ENCODE measurements at regions not wholly inside any gene's neighbourhood (a gene's known extent, or its start where the extent isn't known, plus 50 kb on each side); places are given as distances from the start of the nearest gene placed in this dataset.
"Not testable (repeated sequence)": the region's sequence is repeated elsewhere in the genome, so short reads cannot be mapped to it uniquely, and the experiment has no call there.

- POLR2A ChIA-PET, result no interaction called here
- CTCF ChIA-PET, result no interaction called here
Measured at GRCh38 chr11:114801773-114802172, 123.4 kb downstream of the NXPE2 start.

DNA sequence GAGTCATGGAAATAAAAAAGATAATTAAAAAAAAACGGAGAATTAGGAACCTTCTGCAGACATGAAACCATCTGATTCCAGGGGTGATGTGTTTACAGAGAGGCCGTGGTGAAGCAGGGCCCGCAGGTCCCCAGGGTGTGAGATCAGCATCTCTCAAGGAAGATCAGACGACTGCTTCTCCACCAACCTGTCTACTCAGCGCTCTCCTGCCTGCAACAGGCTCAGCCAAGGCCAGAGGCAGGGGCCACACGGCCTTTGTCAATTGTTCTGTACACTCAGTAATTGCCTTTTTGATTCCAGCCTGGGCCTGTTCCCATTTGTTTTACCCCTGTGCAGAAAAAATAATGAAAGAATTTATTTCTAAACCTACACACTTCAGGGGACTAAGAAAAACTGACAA lies 124.6 kb downstream of the NXPE2 start:
- POLR2A ChIA-PET, result no interaction called here
- CTCF ChIA-PET, result no interaction called here

DNA sequence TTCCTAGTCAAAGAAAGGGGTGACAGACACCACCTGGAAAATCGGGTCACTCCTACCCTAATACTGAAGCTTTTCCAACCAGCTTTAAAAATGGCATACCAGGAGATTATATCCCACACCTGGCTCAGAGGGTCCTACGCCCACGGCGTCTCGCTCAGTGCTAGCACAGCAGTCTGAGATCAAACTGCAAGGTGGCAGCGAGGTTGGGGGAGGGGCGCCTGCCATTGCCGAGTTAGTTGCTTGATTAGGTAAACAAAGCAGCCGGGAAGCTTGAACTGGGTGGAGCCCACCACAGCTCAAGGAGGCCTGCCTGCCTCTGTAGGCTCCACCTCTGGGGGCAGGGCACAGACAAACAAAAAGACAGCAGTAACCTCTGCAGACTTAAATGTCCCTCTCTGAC lies 127.1 kb downstream of the NXPE2 start:
- POLR2A ChIA-PET, CTCF ChIA-PET: not testable (repeated sequence)

DNA sequence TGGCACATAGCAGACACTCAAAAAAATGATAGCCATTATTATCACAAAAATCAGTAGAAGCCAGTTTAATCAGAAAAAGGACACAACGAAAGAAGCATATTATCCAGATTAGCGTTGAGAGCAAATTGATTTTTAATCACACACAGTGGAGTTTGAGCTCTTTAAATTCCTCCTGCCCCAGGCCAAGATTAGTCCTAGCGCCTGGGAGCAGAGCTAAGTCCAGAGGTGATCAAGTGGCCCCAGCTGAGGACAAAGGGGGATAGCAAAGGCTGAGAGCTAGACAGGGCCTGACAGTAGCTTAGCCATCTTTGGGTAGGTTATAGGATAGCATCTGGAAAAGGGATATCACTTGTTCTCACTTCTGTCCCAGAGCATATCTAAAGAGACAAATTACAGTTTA lies 133.6 kb downstream of the NXPE2 start:
- ChIA-PET CTCF (no interaction called here), POLR2A (no interaction called here)

DNA sequence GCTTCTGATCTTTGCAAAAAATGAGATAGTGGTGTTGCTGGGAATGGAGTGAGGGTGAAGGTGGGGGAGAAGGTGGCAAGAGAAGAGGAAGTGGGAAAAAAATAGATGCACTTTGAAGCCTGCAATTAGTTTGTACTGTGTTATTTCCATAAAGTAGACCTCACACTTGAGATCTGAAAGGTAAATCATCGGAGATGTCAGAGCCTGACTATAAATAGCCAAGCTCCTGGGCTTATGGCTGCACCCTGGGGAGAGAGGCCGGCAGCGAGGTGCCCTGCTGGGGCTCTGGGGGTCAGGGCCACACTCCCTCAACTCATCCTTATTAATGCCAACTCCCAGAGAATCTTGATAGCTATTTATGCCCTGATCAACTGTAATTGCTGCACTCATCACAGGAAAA lies 134.4 kb downstream of the NXPE2 start:
- CTCF ChIA-PET, result no interaction called here

GRCh38 chr11:114813189-114813718 lies 134.9 kb downstream of the NXPE2 start:
- POLR2A ChIA-PET, result no interaction called here
- CTCF ChIA-PET, result no interaction called here

More for the DNA sequence above, 134.4 kb downstream of the NXPE2 start:
- POLR2A ChIA-PET, result no interaction called here

DNA sequence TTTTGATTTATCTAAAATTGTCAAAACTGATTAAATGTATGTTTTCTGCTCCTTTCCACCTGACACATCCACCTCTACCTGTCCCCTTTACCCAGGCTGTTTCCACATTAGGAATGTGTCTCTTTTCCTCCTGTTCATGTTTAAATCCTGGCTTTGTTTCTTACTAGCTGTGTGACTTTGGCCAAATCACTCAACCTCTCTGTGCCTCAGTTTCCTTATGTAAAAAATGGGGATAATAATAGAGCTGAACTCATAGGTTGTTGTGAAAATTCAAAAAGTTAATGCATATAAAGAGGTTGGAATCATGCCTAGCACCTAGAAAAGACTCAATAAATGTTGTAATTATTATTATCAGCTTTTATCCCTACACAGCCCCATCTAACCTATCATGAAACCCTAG lies 136.8 kb downstream of the NXPE2 start:
- CTCF ChIA-PET, result no interaction called here
- POLR2A ChIA-PET, result no interaction called here

- ChIA-PET POLR2A (no interaction called here), CTCF (no interaction called here)
Measured at GRCh38 chr11:114815761-114816160, 137.4 kb downstream of the NXPE2 start.

- ChIA-PET CTCF (no interaction called here), POLR2A (no interaction called here)
Measured at GRCh38 chr11:114816791-114817190, 138.5 kb downstream of the NXPE2 start.

- ChIA-PET CTCF (no interaction called here), POLR2A (no interaction called here)
Measured at GRCh38 chr11:114818382-114818781, 140.1 kb downstream of the NXPE2 start.

DNA sequence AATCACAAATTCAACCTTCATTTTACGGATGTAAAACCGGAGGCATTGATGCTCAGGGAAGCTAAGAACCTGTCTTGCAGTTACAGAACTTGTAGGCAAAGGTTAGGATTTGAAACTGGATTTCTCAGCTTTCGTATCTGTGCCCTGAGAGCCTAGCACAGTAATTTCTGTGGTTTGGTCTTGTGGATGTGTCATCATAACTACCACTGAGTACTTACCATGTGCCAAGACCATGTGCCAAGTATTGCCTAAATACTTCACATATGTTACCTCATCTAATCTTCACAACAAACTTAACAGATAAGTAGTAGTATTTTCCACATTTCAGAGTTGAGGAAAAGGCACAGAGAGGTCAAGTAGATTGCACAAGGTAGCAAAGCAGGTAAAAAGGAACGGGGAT lies 140.7 kb downstream of the NXPE2 start:
- CTCF ChIA-PET, result no interaction called here
- POLR2A ChIA-PET, result no interaction called here

- ChIA-PET POLR2A (no interaction called here), CTCF (no interaction called here)
Measured at GRCh38 chr11:114820621-114821020, 142.3 kb downstream of the NXPE2 start.

- ChIA-PET POLR2A (no interaction called here), CTCF (no interaction called here)
Measured at GRCh38 chr11:114821621-114822412, 143.5 kb downstream of the NXPE2 start.

DNA sequence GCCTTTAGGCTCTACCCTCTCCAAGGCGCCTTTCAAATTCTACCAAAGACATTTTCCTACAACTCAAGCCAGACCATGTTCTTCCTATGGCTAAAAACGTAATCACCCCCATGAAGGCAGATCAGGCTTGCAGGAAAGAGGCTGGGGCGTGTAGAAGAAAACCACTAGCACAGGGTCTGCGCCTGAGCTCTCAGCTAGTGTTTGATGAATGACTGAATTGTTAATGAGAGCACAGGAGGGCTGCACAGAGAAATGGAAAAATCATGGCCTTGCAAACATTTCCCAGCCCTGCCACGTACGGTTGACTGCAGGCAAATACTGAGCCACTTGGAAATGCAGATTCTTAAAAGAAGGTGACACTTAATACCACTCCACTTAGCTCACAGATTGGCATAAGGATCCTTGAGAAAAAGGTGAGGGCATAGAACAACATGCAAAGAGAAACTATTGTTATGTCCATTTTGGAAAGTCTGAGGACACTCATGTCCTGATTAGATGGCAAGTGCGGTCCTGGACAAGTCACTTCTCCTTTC lies 148.6 kb downstream of the NXPE2 start:
- CTCF ChIA-PET, result no interaction called here
- POLR2A ChIA-PET, result no interaction called here

- ChIA-PET POLR2A (no interaction called here), CTCF (no interaction called here)
Measured at GRCh38 chr11:114827736-114828135, 149.4 kb downstream of the NXPE2 start.

GRCh38 chr11:114832532-114833125 lies 154.3 kb downstream of the NXPE2 start:
- ChIA-PET CTCF (no interaction called here), POLR2A (no interaction called here)

GRCh38 chr11:114836161-114836560 lies 157.8 kb downstream of the NXPE2 start:
- ChIA-PET CTCF (no interaction called here), POLR2A (no interaction called here)

- ChIA-PET POLR2A (no interaction called here), CTCF (interaction anchor here (0.6 kb wide), 1 partner anchor 1113 kb away, joined by 5 read pairs; no protein-coding TSS in a partner anchor)
Measured at GRCh38 chr11:114844896-114845295, 166.6 kb downstream of the NXPE2 start.

- POLR2A ChIA-PET, result no interaction called here
- CTCF ChIA-PET, result no interaction called here
Measured at GRCh38 chr11:114845766-114846415, 167.6 kb downstream of the NXPE2 start.

- ChIA-PET CTCF (no interaction called here), POLR2A (no interaction called here)
Measured at GRCh38 chr11:114846416-114846791, 168.1 kb downstream of the NXPE2 start.

DNA sequence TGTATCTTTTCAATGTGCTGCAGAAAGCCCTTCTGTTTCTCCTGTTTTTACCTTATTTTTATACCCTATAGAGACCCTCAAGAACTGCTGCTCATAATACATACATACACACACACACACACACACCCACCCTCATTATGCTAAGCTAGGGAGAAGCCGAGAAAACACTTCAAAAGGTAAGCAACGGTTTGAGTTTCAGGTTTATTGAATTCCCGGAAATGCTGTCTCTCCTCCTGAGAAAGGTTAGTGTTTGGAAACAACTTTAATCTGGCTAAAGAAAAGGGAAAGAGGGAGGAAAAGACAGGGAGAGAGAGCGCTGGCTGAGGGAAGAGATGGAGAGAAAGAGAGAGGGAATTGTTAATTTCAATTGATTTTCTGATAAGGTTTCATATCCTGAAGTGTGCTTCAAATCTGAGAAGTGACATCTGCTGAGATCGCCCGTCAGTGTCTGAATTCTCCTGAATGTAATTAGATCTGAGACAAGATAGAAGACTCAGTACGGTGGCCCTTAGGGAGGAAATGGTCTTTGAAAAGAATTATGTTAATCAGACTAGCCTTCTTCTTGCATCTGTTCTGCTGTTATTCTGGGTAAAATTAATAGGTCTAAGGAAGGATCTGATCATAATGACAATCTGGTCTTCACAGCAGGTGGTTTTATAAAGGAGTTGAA lies 169.1 kb downstream of the NXPE2 start:
- ChIA-PET CTCF (interaction anchor here (0.6 kb wide), 1 partner anchor 105 kb away, joined by 3 read pairs; no protein-coding TSS in a partner anchor), POLR2A (no interaction called here)

Data from activated CD8-positive, alpha-beta memory T cell treated with anti-CD3 and anti-CD28 coated beads for 36 hours (primary cell).